ENCODE measurements at regions not wholly inside any gene's neighbourhood (a gene's known extent, or its start where the extent isn't known, plus 50 kb on each side); places are given as distances from the start of the nearest gene placed in this dataset.
"Not testable (repeated sequence)": the region's sequence is repeated elsewhere in the genome, so short reads cannot be mapped to it uniquely, and the experiment has no call there.

DNA sequence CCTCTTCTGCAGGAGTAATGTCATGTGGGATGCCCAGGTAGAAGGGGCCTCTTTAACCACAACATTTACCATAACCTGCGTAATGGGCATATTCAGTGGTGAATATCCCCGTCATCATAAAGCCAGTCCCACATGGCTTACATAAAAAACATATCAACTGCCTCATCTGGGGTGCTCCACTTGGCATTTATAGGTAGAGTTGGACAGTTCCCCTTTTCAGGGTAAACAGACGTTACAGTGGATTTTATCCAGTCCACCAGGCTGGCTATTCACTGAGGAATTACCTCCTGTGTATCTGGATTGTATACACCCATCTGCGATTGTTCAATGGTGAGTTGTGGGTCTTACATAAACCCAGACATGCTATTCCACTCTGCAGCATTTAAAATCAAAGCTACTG lies 70.7 kb upstream of the ANKRD17 start:
- no peaks in the 10 kb centered on the region for H3K4me1 ChIP-seq (ENCODE audit: control insufficient read depth in 1 of 2, insufficient read depth in 2 of 2, low read length in 2 of 2)
- no peak for DNase-seq
- H3K36me3 ChIP-seq (ENCODE audit: control insufficient read depth in 1 of 2, insufficient read depth in 2 of 2, low read length in 1 of 2) = no peaks in the 10 kb centered on the region
- H3K27me3 ChIP-seq (ENCODE audit: control insufficient read depth in 1 of 2, insufficient read depth in 2 of 2, low read length in 1 of 2) = no peaks in the 10 kb centered on the region
- WGBS, 2 donors = 82 to 85% methylated on average over 4 of the region's 4 CpGs
- H3K27ac ChIP-seq (ENCODE audit: low read depth in 1 of 2, low read length in 2 of 2) = no peak overlapping the region
- H3K9me3 ChIP-seq (ENCODE audit: control insufficient read depth, low read length) = no peaks in the 10 kb centered on the region
- ATAC-seq (ENCODE audit: low FRiP score) = no peak
- intact Hi-C loops (cut with DNase I) = no loop called here
- H3K4me3 ChIP-seq (ENCODE audit: low read length in 2 of 2) = no peak overlapping the region

- H3K27me3 ChIP-seq (ENCODE audit: control insufficient read depth in 1 of 2, insufficient read depth in 2 of 2, low read length in 1 of 2); H3K9me3 ChIP-seq (ENCODE audit: control insufficient read depth, low read length); ATAC-seq (ENCODE audit: low FRiP score); H3K27ac ChIP-seq (ENCODE audit: low read depth in 1 of 2, low read length in 2 of 2); DNase-seq; H3K36me3 ChIP-seq (ENCODE audit: control insufficient read depth in 1 of 2, insufficient read depth in 2 of 2, low read length in 1 of 2); intact Hi-C loops (cut with DNase I); H3K4me3 ChIP-seq (ENCODE audit: low read length in 2 of 2); H3K4me1 ChIP-seq (ENCODE audit: control insufficient read depth in 1 of 2, insufficient read depth in 2 of 2, low read length in 2 of 2): not testable (repeated sequence)
- 73 to 82% methylated on average over 5 of the region's 5 CpGs for whole genome bisulfite sequencing, 2 donors
Observed at GRCh38 chr4:73325776-73326175, 67.2 kb upstream of the ANKRD17 start.

DNA sequence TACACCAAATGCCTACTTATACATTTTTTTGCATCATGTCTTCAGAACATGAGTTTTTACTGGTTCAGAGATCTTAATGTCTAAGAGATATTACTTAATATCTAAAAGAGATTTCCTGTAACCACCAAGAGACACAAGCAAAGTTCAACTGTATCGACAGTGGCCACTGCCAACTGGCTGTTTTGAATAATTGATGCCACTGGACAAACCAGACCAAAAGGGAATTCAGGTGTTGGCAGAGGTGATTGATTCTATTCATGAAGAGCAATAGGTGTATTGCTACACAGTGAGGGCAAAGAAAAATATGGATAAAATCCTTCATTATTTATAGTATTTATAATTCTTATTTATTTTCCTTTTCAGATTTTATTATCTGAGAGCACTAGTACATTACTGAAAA lies 58.5 kb upstream of the ANKRD17 start:
- ATAC-seq (ENCODE audit: low FRiP score) (no peak), DNase-seq (no peak)
- peaks cover 4% of the 10 kb centered on the region for H3K9me3 ChIP-seq (ENCODE audit: control insufficient read depth, low read length)
- WGBS, 2 donors = 90 to 91% methylated on average over 1 of the region's 1 CpG
- intact Hi-C loops (cut with DNase I) = loop anchor here in 1 of 2 donors (10.0 kb wide), 1 partner anchor 338 kb away; no protein-coding TSS in a partner anchor
- no peak overlapping the region for H3K4me3 ChIP-seq (ENCODE audit: low read length in 2 of 2)
- no peaks in the 10 kb centered on the region for H3K36me3 ChIP-seq (ENCODE audit: control insufficient read depth in 1 of 2, insufficient read depth in 2 of 2, low read length in 1 of 2)
- no peaks in the 10 kb centered on the region for H3K4me1 ChIP-seq (ENCODE audit: control insufficient read depth in 1 of 2, insufficient read depth in 2 of 2, low read length in 2 of 2)
- no peak overlapping the region for H3K27ac ChIP-seq (ENCODE audit: low read depth in 1 of 2, low read length in 2 of 2)
- no peaks in the 10 kb centered on the region for H3K27me3 ChIP-seq (ENCODE audit: control insufficient read depth in 1 of 2, insufficient read depth in 2 of 2, low read length in 1 of 2)

- WGBS, 2 donors = 83 to 89% methylated on average over 2 of the region's 2 CpGs
- intact Hi-C loops (cut with DNase I) = loop anchor here in 1 of 2 donors (10.0 kb wide), 1 partner anchor 340 kb away; no protein-coding TSS in a partner anchor
Observed at GRCh38 chr4:73315091-73315490, 56.5 kb upstream of the ANKRD17 start.

DNA sequence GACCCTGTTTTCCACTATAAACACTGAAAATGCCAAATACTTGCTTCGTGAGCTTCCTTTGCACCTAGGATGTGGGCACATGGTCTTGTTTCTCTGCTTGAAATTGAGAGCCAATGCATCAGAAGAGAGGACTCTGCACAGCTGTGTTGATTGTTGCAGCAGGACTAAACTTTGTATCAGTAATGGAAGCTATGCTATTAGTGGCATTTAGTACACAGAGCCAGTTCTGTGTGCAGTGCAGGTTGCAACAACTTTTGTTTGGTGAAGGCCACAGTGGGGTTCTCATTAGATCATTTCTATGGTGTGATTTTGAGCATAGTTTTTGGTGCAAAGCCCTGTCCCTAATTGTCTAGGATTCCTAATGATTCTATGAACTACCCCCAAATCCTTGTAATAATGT lies 54.4 kb upstream of the ANKRD17 start:
- ATAC-seq (ENCODE audit: low FRiP score) (no peak), DNase-seq (no peak)
- WGBS, 2 donors = 67 to 74% methylated on average over 1 of the region's 1 CpG
- Histone ChIP-seq H3K4me3 (ENCODE audit: low read length in 2 of 2) (no peak overlapping the region), H3K4me1 (ENCODE audit: control insufficient read depth in 1 of 2, insufficient read depth in 2 of 2, low read length in 2 of 2) (no peaks in the 10 kb centered on the region), H3K27me3 (ENCODE audit: control insufficient read depth in 1 of 2, insufficient read depth in 2 of 2, low read length in 1 of 2) (no peaks in the 10 kb centered on the region), H3K36me3 (ENCODE audit: control insufficient read depth in 1 of 2, insufficient read depth in 2 of 2, low read length in 1 of 2) (no peaks in the 10 kb centered on the region), H3K27ac (ENCODE audit: low read depth in 1 of 2, low read length in 2 of 2) (no peak overlapping the region), H3K9me3 (ENCODE audit: control insufficient read depth, low read length) (peaks cover 2% of the 10 kb centered on the region)
- intact Hi-C loops (cut with DNase I) = loop anchor here (5.0 to 10.0 kb wide), 2 partner anchors 342 to 1169 kb away; no protein-coding TSS in a partner anchor

More at GRCh38 chr4:73315091-73315490, 56.5 kb upstream of the ANKRD17 start:
- H3K9me3 ChIP-seq (ENCODE audit: control insufficient read depth, low read length) = peaks cover 4% of the 10 kb centered on the region
- no peak overlapping the region for H3K27ac ChIP-seq (ENCODE audit: low read depth in 1 of 2, low read length in 2 of 2)
- H3K36me3 ChIP-seq (ENCODE audit: control insufficient read depth in 1 of 2, insufficient read depth in 2 of 2, low read length in 1 of 2) = no peaks in the 10 kb centered on the region
- no peak for ATAC-seq (ENCODE audit: low FRiP score)
- H3K4me1 ChIP-seq (ENCODE audit: control insufficient read depth in 1 of 2, insufficient read depth in 2 of 2, low read length in 2 of 2) = no peaks in the 10 kb centered on the region
- no peak overlapping the region for H3K4me3 ChIP-seq (ENCODE audit: low read length in 2 of 2)
- H3K27me3 ChIP-seq (ENCODE audit: control insufficient read depth in 1 of 2, insufficient read depth in 2 of 2, low read length in 1 of 2) = no peaks in the 10 kb centered on the region
- no peak for DNase-seq

DNA sequence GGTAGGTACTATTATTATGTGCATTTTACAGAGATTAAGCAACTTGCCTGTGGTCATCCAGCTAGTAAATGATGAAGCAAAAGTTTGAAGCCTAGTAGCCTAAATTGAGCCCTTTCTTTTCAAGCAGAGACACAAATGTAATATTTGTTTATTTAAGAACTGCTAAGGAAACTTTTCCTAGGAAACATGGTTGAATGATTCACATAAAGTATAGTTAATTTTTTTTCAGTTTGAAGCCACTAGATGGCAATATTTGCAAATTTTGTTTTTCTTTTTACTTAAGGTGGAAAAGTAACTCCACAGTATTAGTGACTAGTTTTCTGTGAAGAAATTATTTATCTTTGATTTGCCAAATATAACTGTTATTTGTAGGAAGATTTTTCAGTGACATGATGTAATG lies 52.8 kb upstream of the ANKRD17 start:
- no peak for ATAC-seq (ENCODE audit: low FRiP score)
- intact Hi-C loops (cut with DNase I) = loop anchor here (5.0 to 10.0 kb wide), 2 partner anchors 343 to 1171 kb away; no protein-coding TSS in a partner anchor
- H3K9me3 ChIP-seq (ENCODE audit: control insufficient read depth, low read length) = peaks cover under 1% of the 10 kb centered on the region

GRCh38 chr4:73309211-73309610 lies 50.6 kb upstream of the ANKRD17 start:
- Histone ChIP-seq H3K4me3 (ENCODE audit: low read length in 2 of 2) (no peak overlapping the region), H3K27ac (ENCODE audit: low read depth in 1 of 2, low read length in 2 of 2) (no peak overlapping the region), H3K9me3 (ENCODE audit: control insufficient read depth, low read length) (no peaks in the 10 kb centered on the region), H3K4me1 (ENCODE audit: control insufficient read depth in 1 of 2, insufficient read depth in 2 of 2, low read length in 2 of 2) (no peaks in the 10 kb centered on the region), H3K27me3 (ENCODE audit: control insufficient read depth in 1 of 2, insufficient read depth in 2 of 2, low read length in 1 of 2) (no peaks in the 10 kb centered on the region), H3K36me3 (ENCODE audit: control insufficient read depth in 1 of 2, insufficient read depth in 2 of 2, low read length in 1 of 2) (no peaks in the 10 kb centered on the region)
- ATAC-seq (ENCODE audit: low FRiP score) = no peak
- intact Hi-C loops (cut with DNase I) = no loop called here
- 46 to 51% methylated on average over 3 of the region's 3 CpGs for WGBS, 2 donors
- DNase-seq = no peak

More for the DNA sequence above, 52.8 kb upstream of the ANKRD17 start:
- no peak overlapping the region for H3K27ac ChIP-seq (ENCODE audit: low read depth in 1 of 2, low read length in 2 of 2)
- H3K4me3 ChIP-seq (ENCODE audit: low read length in 2 of 2) = no peak overlapping the region
- H3K36me3 ChIP-seq (ENCODE audit: control insufficient read depth in 1 of 2, insufficient read depth in 2 of 2, low read length in 1 of 2) = no peaks in the 10 kb centered on the region
- DNase-seq = no peak
- H3K27me3 ChIP-seq (ENCODE audit: control insufficient read depth in 1 of 2, insufficient read depth in 2 of 2, low read length in 1 of 2) = no peaks in the 10 kb centered on the region
- no peaks in the 10 kb centered on the region for H3K4me1 ChIP-seq (ENCODE audit: control insufficient read depth in 1 of 2, insufficient read depth in 2 of 2, low read length in 2 of 2)
